COLO668 (cell line): ENCODE measurements at regions not wholly inside any gene's neighbourhood (a gene's known extent, or its start where the extent isn't known, plus 50 kb on each side); places are given as distances from the start of the nearest gene placed in this dataset.

Experiments used
- DNase-seq: peaks from one replicate; lab custom pipeline; 2025; ENCODE audit not compliant: unreplicated experiment; lab: John Stamatoyannopoulos, UW

DNA sequence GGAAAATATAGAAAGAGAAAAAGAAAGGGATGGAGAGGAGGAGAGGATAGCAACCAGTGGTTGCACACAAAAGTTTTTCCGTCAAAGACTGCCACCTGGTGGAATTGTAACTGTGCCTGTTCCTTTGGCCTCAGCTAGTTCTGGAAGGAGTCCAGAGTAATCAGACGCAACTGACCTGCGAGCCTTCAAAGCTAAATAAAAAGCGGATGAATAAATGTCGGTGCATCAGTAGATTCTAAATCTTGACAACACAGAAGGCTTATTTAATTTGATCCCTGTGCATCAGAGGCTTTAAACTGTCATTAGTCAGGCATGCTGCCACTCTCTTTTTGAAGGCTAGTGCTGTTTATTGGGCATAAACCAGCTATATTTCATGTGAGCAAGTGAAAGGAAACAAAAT, 132.9 kb upstream of the ACO1 start:
- peak; percentile 37 for DNase-seq

DNA sequence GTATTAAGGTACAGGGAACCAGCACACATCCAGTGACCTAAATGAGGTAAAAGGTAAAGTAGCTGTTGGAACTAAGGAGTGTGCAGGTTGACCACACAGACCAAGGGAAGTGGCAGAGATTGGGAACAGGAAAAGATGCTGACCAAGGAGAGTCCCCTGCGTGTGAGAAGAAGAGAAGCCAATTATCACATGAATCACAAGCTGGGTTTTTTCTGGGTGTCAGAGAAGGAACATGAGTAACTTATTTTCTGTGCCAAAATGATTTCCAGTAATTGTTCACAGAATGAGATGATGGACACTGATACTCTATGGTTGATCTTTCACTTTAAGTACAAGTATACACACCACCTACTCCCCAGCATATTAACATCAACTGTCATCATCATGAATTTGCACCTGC, 130.7 kb upstream of the ACO1 start:
- DNase-seq = no peak

DNA sequence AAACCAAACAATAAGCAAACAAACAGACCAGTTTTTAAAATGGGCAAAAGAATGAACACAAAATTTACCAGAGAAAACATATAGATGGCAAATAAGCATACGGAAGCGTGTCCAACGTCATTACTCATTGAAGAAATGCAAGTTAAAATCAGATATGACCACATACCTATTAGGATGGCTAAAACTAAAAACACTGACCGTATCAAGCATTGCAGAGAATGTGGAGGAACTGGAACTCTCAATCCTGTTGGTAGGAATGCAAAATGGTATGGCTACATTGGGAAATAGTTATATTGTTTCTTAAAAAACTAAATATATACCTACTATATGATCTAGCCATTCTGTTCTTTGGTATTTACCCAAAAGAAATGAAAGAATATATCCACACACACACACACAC, 129.4 kb upstream of the ACO1 start:
- no peak for DNase-seq

DNA sequence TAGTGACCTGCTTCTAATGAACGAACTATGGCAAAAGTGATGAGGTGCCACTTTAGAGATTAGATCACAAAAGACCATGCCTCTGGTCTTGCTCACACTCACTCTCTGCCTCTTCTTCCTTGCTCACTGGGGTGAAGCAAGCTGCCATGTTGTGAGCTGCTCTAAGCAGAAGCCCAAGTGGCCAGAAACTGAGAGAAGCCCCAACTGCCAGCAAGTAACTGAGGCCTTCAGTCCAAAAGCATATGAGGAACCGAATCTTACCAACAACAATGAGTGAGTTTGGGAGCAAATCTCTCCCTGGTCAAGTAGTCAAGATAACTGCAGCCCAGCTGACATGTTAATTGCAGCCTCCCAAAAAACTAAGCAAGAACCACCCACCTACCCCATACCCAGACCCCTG, 126.0 kb upstream of the ACO1 start:
- DNase-seq = no peak

DNA sequence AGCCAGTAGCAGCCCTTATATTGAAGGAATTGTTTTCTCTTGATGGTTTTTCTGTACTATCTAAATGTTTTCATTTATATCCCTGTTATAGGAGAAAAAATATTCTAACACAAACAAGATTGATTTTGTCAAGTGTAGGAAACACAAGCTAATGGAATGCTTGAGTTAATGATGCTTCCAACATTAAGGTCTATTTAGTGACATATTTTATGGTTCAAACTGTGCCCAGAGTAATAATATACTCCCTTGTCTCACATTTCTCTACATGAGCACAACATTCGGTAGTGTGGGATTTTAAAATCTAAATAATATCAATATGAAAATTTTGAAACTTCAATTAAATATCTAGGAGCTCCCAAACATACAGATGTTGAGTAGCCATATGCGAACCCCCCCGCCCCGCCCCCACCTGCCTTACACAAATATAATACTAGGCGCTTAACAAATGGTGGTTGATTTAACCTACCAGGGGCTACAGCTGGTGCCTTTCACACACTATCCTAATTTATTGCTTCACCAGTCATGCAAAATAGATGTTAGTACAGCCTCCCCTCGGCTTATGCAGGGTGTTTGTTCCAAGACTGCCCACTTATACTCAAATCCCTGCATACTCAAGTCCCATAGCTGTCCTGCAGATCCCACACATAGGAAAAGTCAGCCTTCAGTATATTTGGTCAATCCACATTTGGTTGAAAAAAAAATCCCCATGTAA, 124.1 kb upstream of the ACO1 start:
- no peak for DNase-seq

DNA sequence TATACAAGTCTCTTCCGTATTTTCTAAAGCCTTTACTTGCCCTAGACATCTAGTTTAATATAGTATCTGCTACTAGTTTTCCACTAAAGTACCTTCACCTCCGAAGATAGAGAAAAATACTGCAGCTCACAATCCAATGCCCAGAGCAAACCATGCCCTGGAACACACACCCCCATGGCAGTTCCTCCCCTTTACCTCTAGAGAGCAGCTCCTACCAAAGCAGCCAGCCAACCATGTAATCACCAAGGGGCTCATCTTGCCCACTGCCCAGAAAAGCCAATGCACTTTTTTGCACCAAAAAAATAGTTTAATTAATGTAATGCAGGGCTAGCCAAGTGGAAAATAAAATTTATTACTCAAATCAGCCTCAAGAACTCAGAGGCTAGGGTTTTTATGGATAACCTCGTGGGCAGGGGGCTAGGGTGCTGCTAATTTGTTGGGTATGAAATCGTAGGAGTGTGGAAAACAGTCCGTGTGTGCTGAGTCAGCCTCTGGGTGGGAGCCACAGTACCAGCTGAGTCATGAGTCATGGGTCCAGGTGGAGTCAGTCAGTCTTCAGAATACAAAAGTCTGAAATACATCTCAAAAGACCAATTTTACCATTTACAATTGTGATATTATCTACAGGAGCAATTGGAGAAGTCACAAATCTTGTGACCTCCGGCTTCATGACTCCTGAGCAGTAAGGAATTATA, 120.1 kb upstream of the ACO1 start:
- no peak for DNase-seq

DNA sequence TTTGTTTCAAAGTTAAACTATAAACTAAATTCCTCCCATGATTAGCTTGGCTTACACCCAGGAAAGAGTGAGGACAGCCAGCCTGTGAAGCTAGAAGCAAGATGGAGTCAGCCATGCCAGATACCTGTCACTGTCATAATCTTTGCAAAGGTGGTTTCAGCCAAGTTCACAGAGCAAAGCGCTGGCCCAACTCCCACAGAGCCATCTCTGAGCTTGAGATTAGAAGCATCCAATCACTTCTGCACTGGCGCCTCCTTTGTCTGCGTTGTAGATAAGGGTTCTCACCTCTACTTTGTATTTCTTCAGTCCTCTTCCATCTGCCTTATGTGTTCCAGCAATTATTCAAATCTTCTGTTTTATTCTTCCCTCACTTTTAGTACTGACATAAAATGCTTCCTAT, 119.4 kb upstream of the ACO1 start:
- no peak for DNase-seq

DNA sequence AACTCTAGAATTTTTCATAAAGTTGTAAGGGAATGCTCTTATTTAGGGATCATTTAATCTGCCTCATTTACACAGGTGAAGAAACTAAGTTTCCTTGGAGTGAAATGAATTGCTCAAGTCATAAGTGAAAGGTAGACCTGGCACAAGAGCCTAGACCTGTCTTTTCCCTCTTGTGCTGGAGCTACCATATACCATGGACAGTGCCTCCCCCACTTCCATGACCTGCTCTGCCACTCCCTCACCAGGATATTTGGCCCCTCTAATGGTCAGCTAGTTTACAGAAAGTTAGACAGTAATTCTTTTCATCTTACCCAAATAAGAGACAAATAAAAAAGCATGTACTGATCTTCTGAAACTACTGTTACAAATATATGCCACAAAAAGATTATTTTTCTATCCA, 105.5 kb upstream of the ACO1 start:
- DNase-seq = no peak

DNA sequence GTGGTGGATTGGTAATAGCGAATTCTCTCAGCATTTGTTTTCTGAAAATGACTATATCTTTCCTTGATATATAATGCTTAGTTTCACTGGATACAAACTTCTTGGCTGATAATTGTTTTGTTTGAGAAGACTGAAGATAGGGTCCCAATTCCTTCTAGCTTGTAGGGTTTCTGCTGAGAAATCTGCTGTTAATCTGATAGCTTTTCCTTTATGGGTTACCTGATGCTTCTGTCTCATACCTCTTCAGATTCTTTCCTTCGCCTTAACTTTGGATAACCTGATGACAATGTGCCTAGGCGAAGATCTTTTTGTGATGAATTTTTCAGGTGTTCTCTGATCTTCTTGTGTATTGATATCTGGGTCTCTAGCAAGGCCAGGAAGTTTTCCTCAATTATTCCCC, 94.7 kb upstream of the ACO1 start:
- no peak for DNase-seq

DNA sequence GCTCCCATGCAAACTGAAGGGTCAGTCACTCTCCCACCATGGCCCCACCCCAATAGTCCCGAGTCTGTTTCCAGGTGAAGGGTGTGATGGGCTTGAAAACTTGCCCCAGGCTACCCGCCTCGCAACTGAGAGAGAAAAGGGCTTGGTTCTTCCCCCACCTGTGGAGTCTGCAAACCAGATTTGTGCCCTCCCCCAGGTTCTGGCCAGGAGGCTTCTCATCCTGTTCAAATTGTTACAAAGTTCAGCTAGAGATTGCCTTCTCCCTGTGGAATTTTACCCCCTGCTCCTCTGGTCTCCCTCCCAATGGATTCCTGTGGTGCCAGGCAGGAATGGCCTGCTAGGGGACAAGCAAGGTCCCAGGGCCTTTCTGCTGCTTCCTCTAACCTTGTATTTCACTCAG, 93.1 kb upstream of the ACO1 start:
- no peak for DNase-seq

DNA sequence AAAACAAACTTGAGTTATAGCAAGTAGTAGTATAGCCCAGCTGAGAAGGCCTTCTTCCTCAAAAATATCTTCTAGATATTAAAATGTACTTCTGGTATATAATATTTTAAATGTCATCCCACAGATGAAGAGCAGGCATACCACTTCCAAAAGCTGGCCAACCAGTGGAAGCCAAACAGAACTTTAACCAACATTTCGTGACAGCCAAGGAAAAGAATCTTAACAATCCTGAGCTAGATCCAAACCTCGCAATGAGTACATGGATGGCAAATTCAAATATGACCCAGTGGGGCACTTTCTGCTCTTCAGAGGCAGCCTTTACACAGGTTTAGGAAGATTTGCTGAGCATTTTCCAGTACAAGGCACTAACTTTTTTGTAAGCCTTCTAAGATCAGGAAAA, 91.8 kb upstream of the ACO1 start:
- no peak for DNase-seq

DNA sequence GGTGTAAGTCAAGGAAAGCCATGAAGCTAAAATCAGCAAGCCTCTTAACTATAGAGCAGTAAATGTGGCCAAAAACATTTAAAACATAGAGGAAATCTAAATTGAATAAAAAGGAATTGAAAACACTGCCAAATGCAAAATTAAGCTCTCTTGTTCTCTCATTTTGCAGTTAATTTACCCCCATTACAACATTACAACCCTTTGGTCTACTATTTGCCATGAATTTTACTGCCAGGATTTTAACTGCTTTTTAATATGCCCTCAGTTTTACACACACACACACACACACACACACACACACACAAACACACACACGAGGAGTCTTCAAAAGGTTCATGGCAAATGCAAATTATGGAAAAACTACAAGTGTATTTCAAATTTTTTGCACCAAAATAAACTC, 91.4 kb upstream of the ACO1 start:
- DNase-seq = no peak

DNA sequence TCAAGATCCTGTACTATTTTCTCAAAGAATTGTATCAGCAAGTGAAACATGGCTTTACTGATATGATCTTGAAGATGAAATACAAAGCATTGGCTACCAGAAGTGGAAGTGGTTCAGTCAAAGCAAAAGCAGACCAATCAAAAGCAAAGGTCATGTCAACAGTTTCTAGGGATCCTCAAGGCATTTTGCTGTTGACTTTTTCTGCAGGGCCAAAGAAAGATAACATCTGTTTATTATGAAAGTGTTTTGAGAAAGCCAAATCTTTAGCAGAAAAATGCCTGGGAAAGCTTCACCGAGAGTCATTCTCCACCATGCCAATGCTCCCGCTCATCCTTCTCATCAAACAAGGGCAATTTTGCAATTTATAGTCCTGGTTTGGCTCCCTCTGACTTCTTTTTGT, 90.3 kb upstream of the ACO1 start:
- DNase-seq = no peak

DNA sequence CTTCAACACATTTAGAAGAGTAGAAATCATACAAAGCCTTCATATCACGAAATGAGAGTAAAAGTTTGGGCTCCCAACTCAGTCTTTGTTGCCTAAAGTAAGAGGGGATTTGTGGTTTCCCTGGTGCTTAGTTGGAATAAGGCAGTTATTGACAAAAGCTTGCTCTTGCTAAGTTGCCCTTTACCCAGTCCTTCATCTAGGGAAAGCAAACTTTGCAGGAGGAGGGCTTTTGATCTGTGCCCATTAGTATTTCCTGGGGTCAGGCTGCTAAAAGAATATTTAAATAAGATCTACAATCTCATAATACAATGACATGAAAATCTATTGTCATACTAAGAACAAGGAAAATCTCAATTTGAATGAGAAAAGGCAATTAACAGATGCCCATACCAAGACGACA, 84.1 kb upstream of the ACO1 start:
- no peak for DNase-seq

DNA sequence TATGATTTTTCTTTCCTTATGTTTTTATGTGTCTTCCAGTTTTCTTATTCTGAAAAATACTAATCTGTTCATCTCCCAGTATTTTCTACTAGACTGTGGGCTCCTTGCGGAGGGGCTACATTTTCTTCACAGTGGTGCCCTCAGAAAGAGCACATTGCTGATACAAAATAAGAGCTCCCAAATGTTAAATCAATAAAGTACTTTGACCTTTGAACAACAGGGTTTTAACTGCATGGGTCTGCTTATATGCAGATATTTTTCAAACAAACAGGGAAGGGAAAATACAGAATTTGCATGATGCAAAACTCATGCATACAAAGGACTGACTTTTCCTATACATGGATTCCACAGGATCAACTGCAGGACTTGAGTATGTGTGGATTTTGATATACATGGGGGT, 79.9 kb upstream of the ACO1 start:
- DNase-seq = no peak

DNA sequence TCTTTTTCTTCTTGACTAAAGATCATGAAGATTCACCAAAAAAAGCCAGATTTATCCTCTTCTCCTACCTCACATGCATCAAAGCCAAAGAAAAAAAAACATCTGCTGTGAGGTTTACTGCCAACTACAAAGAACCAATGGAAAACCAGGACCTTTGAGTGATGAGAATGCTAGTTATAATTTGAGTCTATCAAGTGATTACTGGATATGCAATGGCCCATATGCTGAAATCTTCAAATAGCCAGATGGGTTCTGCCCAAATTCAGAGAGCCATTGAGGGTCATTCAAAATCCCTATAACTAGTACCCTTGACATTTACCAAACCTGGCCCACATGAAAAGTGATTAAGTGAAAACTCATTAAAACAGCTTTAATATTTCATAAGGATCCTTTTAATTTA, 78.4 kb upstream of the ACO1 start:
- no peak for DNase-seq

DNA sequence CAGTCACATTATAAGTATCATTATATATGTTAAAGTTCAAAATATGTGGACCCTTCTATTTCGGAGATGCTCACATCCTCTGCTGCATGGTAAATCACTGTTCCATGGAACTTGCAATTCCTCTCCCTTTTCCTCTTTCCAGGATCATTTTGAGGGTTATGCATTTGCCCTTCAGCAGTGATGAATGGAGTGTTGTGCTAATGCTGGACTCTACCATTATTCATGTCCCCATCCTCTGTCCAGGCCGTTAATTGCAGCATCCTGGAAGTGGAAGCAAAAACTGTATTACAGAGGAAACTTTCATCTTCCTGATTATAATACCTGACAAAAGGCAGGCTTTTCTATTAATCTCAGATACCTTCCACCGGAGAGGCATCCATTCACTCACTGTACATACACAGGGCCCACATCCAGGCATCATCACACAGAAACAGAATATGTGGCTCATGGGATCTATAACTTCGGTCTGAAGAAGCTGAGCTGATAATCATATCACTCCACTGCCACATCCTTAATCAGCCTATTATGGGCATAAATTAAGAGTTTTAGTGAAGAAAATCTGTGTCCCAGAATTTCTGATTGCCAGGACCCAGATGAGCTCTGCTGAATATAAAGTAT, 65.0 kb upstream of the ACO1 start:
- no peak for DNase-seq

DNA sequence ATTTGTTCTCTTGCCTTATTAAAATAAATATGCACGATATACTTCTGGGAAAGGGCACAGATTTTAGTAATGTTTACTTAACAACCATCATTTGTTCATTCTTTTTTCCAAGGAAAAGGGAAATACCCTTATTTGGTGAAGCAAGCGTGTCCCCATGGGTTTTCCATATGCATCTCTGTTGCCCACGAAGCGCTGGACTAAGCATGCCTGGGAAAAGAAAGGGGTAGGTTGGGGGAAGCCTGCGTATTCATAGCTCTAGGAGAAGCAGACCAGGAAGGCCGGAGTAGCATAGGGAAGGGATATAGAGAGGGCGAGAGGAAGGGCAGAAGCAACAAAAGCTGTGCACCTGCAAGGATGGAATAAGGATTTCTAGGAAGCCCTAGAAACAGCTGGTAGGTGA, 61.8 kb upstream of the ACO1 start:
- no peak for DNase-seq

DNA sequence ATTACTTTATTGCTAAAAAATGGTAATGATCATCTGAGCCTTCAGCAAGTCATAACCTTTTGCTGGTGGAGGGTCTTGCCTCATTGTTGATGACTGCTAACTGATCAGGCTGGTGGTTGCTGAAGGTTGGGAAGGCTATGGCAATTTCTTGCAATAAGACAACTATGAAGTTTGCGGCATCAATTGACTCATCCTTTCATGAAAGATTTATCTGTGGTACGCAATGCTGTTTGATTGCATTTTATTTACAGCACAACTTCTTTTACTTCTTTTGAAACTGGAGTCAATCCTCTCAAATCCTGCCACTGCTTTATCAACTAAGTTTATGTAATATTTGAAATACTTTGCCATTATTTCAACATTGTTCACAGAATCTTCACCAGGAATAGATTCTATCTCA, 58.3 kb upstream of the ACO1 start:
- no peak for DNase-seq

DNA sequence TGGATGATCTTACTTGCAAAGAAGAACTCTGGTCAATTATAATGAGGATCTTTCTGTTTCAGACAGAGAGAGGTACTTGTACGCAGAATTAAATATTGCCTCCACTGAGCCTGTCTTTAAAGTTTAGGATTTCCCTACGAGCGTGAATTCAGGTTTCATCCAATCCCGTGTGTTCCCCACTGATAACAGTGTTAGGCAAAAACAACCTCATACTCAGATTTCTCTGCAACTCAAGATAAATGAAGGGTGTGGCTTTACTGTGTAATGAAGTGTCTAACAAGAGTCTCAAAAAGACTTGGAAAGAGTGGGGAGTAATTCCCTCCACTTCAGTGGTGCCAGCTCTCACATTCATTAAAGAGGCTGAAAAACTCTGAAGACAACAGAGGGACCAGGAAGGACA, 53.2 kb upstream of the ACO1 start:
- no peak for DNase-seq

DNA sequence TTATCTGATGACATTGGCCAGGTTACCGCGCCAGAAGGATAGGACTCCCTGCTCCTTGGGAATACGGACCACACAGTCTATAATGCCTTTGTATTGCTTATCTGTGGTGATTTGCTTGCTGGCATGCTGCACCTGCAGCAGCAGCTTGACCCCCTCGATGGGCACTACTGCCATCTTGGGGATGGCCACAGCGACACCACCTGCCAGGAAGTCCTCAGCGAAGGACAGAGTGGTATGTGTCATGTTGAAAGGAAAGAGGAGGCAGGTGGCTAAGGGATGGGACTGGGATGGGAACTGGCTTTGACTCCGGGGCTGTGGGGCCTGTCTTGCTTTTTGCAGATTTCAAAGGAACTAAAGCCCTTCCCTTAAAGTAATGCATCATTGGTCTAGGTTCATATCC, 50.3 kb upstream of the ACO1 start:
- no peak for DNase-seq
